GM21390 (cell line): ENCODE measurements at regions not wholly inside any gene's neighbourhood (a gene's known extent, or its start where the extent isn't known, plus 50 kb on each side); places are given as distances from the start of the nearest gene placed in this dataset.
A peak's percentile ranks its signal among the peaks of the same experiment; 100 is the strongest.

ENCODE experiments used
- ATAC-seq: cut with Tn5 transposase; IDR thresholded peaks from one replicate; pipeline ENCODE4 v1.9.1; 2021; ENCODE audit not compliant: unreplicated experiment

GRCh38 chr11:29368126-29368525 is 648.7 kb downstream of the KCNA4 start:
- no peak for ATAC-seq

- no peak for ATAC-seq
These were observed 652.8 kb downstream of the KCNA4 start for GRCh38 chr11:29364006-29364405.

- no peak for ATAC-seq
These were observed 655.5 kb downstream of the KCNA4 start for GRCh38 chr11:29361369-29361768.

- ATAC-seq, result no peak
These were observed 663.0 kb downstream of the KCNA4 start for GRCh38 chr11:29353833-29354232.

GRCh38 chr11:29352273-29352795 is 664.5 kb downstream of the KCNA4 start:
- ATAC-seq, result no peak

- no peak for ATAC-seq
These were observed 665.4 kb downstream of the KCNA4 start for GRCh38 chr11:29351301-29351873.

- peak; percentile 99 for ATAC-seq
These were observed 673.1 kb downstream of the KCNA4 start for GRCh38 chr11:29343465-29344333.

- no peak for ATAC-seq
These were observed 679.9 kb downstream of the KCNA4 start for GRCh38 chr11:29336727-29337575.

- no peak for ATAC-seq
These were observed 682.1 kb downstream of the KCNA4 start for GRCh38 chr11:29334776-29335130.

- ATAC-seq, result peak; percentile 89
These were observed 682.6 kb downstream of the KCNA4 start for GRCh38 chr11:29333993-29334775.

- ATAC-seq, result no peak
These were observed 685.3 kb downstream of the KCNA4 start for GRCh38 chr11:29331451-29332010.

GRCh38 chr11:29328961-29329441 is 687.8 kb downstream of the KCNA4 start:
- no peak for ATAC-seq

GRCh38 chr11:29327891-29328290 is 688.9 kb downstream of the KCNA4 start:
- no peak for ATAC-seq

GRCh38 chr11:29326757-29327156 is 690.1 kb downstream of the KCNA4 start:
- ATAC-seq, result no peak

- no peak for ATAC-seq
These were observed 692.5 kb downstream of the KCNA4 start for GRCh38 chr11:29324328-29324727.

- ATAC-seq, result no peak
These were observed 695.3 kb downstream of the KCNA4 start for GRCh38 chr11:29321293-29322132.

GRCh38 chr11:29320196-29320595 is 696.6 kb downstream of the KCNA4 start:
- ATAC-seq, result no peak

GRCh38 chr11:29319210-29319609 is 697.6 kb downstream of the KCNA4 start:
- no peak for ATAC-seq

- ATAC-seq, result no peak
These were observed 698.5 kb downstream of the KCNA4 start for GRCh38 chr11:29318134-29318845.
